ENCODE measurements at regions not wholly inside any gene's neighbourhood (a gene's known extent, or its start where the extent isn't known, plus 50 kb on each side); places are given as distances from the start of the nearest gene placed in this dataset.

- DNase-seq = no peak
- Histone ChIP-seq H3K9me3 (ENCODE audit: severe bottlenecking) (no peaks in the 10 kb centered on the region), H3K4me3 (ENCODE audit: low read depth, low read length) (no peak overlapping the region), H3K36me3 (no peaks in the 10 kb centered on the region), H3K27ac (no peak overlapping the region), H3K27me3 (ENCODE audit: insufficient read depth, low read depth, severe bottlenecking) (peaks cover 63% of the 10 kb centered on the region)
- TF ChIP-seq CTCF (IDR thresholded peaks at IDR 0.05; ENCODE audit: low read depth, low read length) = no peak
Observed at GRCh38 chr2:102078773-102079172, 63.8 kb upstream of the IL1R1 start.

- Histone ChIP-seq H3K4me3 (ENCODE audit: low read depth, low read length) (no peak overlapping the region), H3K9me3 (ENCODE audit: severe bottlenecking) (no peaks in the 10 kb centered on the region), H3K27me3 (ENCODE audit: insufficient read depth, low read depth, severe bottlenecking) (peaks cover 66% of the 10 kb centered on the region), H3K36me3 (no peaks in the 10 kb centered on the region), H3K27ac (no peak overlapping the region)
- no peak for TF ChIP-seq CTCF (IDR thresholded peaks at IDR 0.05; ENCODE audit: low read depth, low read length)
- DNase-seq = no peak
Observed at GRCh38 chr2:102080451-102081242, 61.9 kb upstream of the IL1R1 start.

GRCh38 chr2:102081243-102081522 lies 61.4 kb upstream of the IL1R1 start:
- Histone ChIP-seq H3K27me3 (ENCODE audit: insufficient read depth, low read depth, severe bottlenecking) (peaks cover 64% of the 10 kb centered on the region), H3K27ac (no peak overlapping the region), H3K36me3 (no peaks in the 10 kb centered on the region), H3K4me3 (ENCODE audit: low read depth, low read length) (no peak overlapping the region), H3K9me3 (ENCODE audit: severe bottlenecking) (no peaks in the 10 kb centered on the region)
- DNase-seq = no peak
- TF ChIP-seq CTCF (IDR thresholded peaks at IDR 0.05; ENCODE audit: low read depth, low read length) = no peak

GRCh38 chr2:102081606-102082005 lies 60.9 kb upstream of the IL1R1 start:
- Histone ChIP-seq H3K27me3 (ENCODE audit: insufficient read depth, low read depth, severe bottlenecking) (peaks cover 60% of the 10 kb centered on the region), H3K4me3 (ENCODE audit: low read depth, low read length) (no peak overlapping the region), H3K9me3 (ENCODE audit: severe bottlenecking) (no peaks in the 10 kb centered on the region), H3K36me3 (no peaks in the 10 kb centered on the region), H3K27ac (no peak overlapping the region)
- no peak for DNase-seq
- TF ChIP-seq CTCF (IDR thresholded peaks at IDR 0.05; ENCODE audit: low read depth, low read length) = no peak

- Histone ChIP-seq H3K27me3 (ENCODE audit: insufficient read depth, low read depth, severe bottlenecking) (peaks cover 51% of the 10 kb centered on the region), H3K4me3 (ENCODE audit: low read depth, low read length) (no peak overlapping the region), H3K9me3 (ENCODE audit: severe bottlenecking) (no peaks in the 10 kb centered on the region), H3K36me3 (no peaks in the 10 kb centered on the region), H3K27ac (no peak overlapping the region)
- no peak for TF ChIP-seq CTCF (IDR thresholded peaks at IDR 0.05; ENCODE audit: low read depth, low read length)
- no peak for DNase-seq
Observed at GRCh38 chr2:102082571-102083392, 59.8 kb upstream of the IL1R1 start.
